ENCODE measurements at regions not wholly inside any gene's neighbourhood (a gene's known extent, or its start where the extent isn't known, plus 50 kb on each side); places are given as distances from the start of the nearest gene placed in this dataset.

DNA sequence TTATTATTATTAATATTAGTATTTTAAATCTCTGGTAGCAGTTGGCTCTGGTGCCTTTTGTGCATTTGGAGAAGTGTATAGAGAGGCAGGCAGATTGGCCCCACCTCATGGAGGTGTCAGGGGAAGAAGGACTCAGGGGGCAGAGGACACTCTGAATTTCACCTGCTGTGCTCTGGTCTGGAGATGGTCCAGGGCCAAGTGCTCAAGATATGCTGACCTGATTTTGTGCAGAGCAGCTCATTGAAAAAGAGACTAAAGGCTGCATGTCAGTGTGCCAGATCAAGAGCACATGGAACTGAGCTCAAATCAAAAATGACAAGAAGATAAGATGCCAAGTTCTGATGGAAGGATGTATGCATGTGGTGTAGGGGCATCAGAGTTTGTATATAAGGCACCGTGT lies 323.6 kb upstream of the TNP1 start:
- TF ChIP-seq EZH2 (IDR thresholded peaks at IDR 0.05; ENCODE audit: borderline replicate concordance, low read depth, low read length, severe bottlenecking) (no peak), CTCF (IDR thresholded peaks at IDR 0.05; ENCODE audit: borderline replicate concordance, extremely low read depth, low read length, poor library complexity, severe bottlenecking) (no peak)
- Histone ChIP-seq H3K79me2 (ENCODE audit: insufficient read depth, low read length) (no peaks in the 10 kb centered on the region), H3K27ac (ENCODE audit: low read length) (no peak overlapping the region), H3K4me2 (ENCODE audit: insufficient read depth, low read length) (no peak overlapping the region), H3K4me1 (ENCODE audit: insufficient read depth, low read length) (no peaks in the 10 kb centered on the region), H3K4me3 (ENCODE audit: low read depth in 1 of 2, low read length in 2 of 2) (no peak overlapping the region), H3K27me3 (ENCODE audit: insufficient read depth, low read length, poor library complexity) (peaks cover 2% of the 10 kb centered on the region), H2AFZ (ENCODE audit: low read depth, low read length) (no peak overlapping the region), H3K9ac (ENCODE audit: low read depth, low read length) (no peak overlapping the region), H3K36me3 (ENCODE audit: insufficient read depth, low read length) (no peaks in the 10 kb centered on the region), H4K20me1 (ENCODE audit: insufficient read depth, low read length) (no peaks in the 10 kb centered on the region), H3K9me3 (ENCODE audit: insufficient read depth, low read length, severe bottlenecking) (no peaks in the 10 kb centered on the region)
- no peak for DNase-seq
- ATAC-seq (ENCODE audit: insufficient read depth, low read depth) = no peak

GRCh38 chr2:217182926-217183325 lies 323.1 kb upstream of the TNP1 start:
- H3K27ac ChIP-seq (ENCODE audit: low read length) = no peak overlapping the region
- H3K4me2 ChIP-seq (ENCODE audit: insufficient read depth, low read length) = no peak overlapping the region
- H3K36me3 ChIP-seq (ENCODE audit: insufficient read depth, low read length) = no peaks in the 10 kb centered on the region
- no peak for TF ChIP-seq EZH2 (IDR thresholded peaks at IDR 0.05; ENCODE audit: borderline replicate concordance, low read depth, low read length, severe bottlenecking)
- no peak for TF ChIP-seq CTCF (IDR thresholded peaks at IDR 0.05; ENCODE audit: borderline replicate concordance, extremely low read depth, low read length, poor library complexity, severe bottlenecking)
- no peak for ATAC-seq (ENCODE audit: insufficient read depth, low read depth)
- no peak overlapping the region for H3K9ac ChIP-seq (ENCODE audit: low read depth, low read length)
- H3K4me3 ChIP-seq (ENCODE audit: low read depth in 1 of 2, low read length in 2 of 2) = no peak overlapping the region
- no peaks in the 10 kb centered on the region for H4K20me1 ChIP-seq (ENCODE audit: insufficient read depth, low read length)
- no peak overlapping the region for H2AFZ ChIP-seq (ENCODE audit: low read depth, low read length)
- no peaks in the 10 kb centered on the region for H3K79me2 ChIP-seq (ENCODE audit: insufficient read depth, low read length)
- DNase-seq = no peak
- H3K4me1 ChIP-seq (ENCODE audit: insufficient read depth, low read length) = no peaks in the 10 kb centered on the region
- peaks cover 2% of the 10 kb centered on the region for H3K27me3 ChIP-seq (ENCODE audit: insufficient read depth, low read length, poor library complexity)
- H3K9me3 ChIP-seq (ENCODE audit: insufficient read depth, low read length, severe bottlenecking) = no peaks in the 10 kb centered on the region

DNA sequence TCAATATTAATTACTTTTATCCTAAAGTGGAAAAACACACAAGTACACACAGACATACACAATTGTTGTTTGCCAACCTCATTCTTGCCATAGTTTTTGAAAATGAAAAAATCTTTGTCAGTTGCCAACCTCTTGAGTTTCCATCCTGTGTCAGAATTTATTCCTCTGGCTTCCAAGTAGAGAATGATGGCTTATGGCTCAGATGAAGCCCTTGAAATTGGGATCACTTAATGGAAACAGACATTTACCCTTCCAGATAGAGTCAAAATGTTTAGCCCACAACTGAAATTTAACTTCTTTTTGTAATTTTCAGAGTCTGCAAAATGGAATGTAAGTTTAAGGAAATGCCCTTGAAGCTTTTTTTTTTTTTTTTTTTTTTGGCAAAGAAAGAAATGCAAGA lies 321.6 kb upstream of the TNP1 start:
- Histone ChIP-seq H3K36me3 (ENCODE audit: insufficient read depth, low read length) (no peaks in the 10 kb centered on the region), H2AFZ (ENCODE audit: low read depth, low read length) (no peak overlapping the region), H3K4me3 (ENCODE audit: low read depth in 1 of 2, low read length in 2 of 2) (no peak overlapping the region), H3K9ac (ENCODE audit: low read depth, low read length) (no peak overlapping the region), H3K79me2 (ENCODE audit: insufficient read depth, low read length) (no peaks in the 10 kb centered on the region), H3K4me1 (ENCODE audit: insufficient read depth, low read length) (no peaks in the 10 kb centered on the region), H3K9me3 (ENCODE audit: insufficient read depth, low read length, severe bottlenecking) (no peaks in the 10 kb centered on the region), H3K27me3 (ENCODE audit: insufficient read depth, low read length, poor library complexity) (peaks cover 2% of the 10 kb centered on the region), H3K4me2 (ENCODE audit: insufficient read depth, low read length) (no peak overlapping the region), H4K20me1 (ENCODE audit: insufficient read depth, low read length) (no peaks in the 10 kb centered on the region), H3K27ac (ENCODE audit: low read length) (no peak overlapping the region)
- TF ChIP-seq EZH2 (IDR thresholded peaks at IDR 0.05; ENCODE audit: borderline replicate concordance, low read depth, low read length, severe bottlenecking) (no peak), CTCF (IDR thresholded peaks at IDR 0.05; ENCODE audit: borderline replicate concordance, extremely low read depth, low read length, poor library complexity, severe bottlenecking) (no peak)
- DNase-seq = no peak
- ATAC-seq (ENCODE audit: insufficient read depth, low read depth) = no peak

DNA sequence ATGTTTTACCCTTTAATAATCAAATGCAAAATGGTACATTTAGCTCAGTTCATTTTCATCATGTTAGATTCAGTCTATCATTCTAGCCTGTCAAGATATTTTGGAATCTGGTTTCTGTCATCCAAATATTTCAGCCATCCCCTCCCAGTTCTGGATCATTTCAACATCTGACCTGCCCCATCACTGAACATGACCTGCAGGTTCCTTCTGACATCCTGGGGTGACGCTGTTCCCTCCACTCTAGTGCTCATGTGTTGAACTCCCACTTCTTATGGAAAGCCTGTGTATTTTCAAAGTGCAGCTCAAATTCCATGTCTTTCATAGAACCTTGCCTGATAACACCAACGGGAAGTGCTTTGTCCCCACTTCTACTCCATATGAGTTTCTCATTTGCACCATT lies 320.0 kb upstream of the TNP1 start:
- Histone ChIP-seq H3K4me2 (ENCODE audit: insufficient read depth, low read length) (no peak overlapping the region), H3K4me3 (ENCODE audit: low read depth in 1 of 2, low read length in 2 of 2) (no peak overlapping the region), H2AFZ (ENCODE audit: low read depth, low read length) (no peak overlapping the region), H3K79me2 (ENCODE audit: insufficient read depth, low read length) (no peaks in the 10 kb centered on the region), H3K9ac (ENCODE audit: low read depth, low read length) (no peak overlapping the region), H3K36me3 (ENCODE audit: insufficient read depth, low read length) (no peaks in the 10 kb centered on the region), H3K27ac (ENCODE audit: low read length) (no peak overlapping the region), H3K27me3 (ENCODE audit: insufficient read depth, low read length, poor library complexity) (peaks cover 2% of the 10 kb centered on the region), H4K20me1 (ENCODE audit: insufficient read depth, low read length) (no peaks in the 10 kb centered on the region), H3K9me3 (ENCODE audit: insufficient read depth, low read length, severe bottlenecking) (no peaks in the 10 kb centered on the region), H3K4me1 (ENCODE audit: insufficient read depth, low read length) (no peaks in the 10 kb centered on the region)
- ATAC-seq (ENCODE audit: insufficient read depth, low read depth) = no peak
- DNase-seq = no peak
- TF ChIP-seq EZH2 (IDR thresholded peaks at IDR 0.05; ENCODE audit: borderline replicate concordance, low read depth, low read length, severe bottlenecking) = no peak
- no peak for TF ChIP-seq CTCF (IDR thresholded peaks at IDR 0.05; ENCODE audit: borderline replicate concordance, extremely low read depth, low read length, poor library complexity, severe bottlenecking)
